GM10266 (cell line): ENCODE measurements at regions not wholly inside any gene's neighbourhood (a gene's known extent, or its start where the extent isn't known, plus 50 kb on each side); places are given as distances from the start of the nearest gene placed in this dataset.

Source experiments
- DNase-seq: peaks from one replicate; pipeline ENCODE4 v3.0.0; 2012; ENCODE audit errors: extremely low spot score
- CTCF ChIP-seq: IDR thresholded peaks from 2 replicates; pipeline ENCODE4 v1.5.1; 2012; ENCODE audit warnings: mild to moderate bottlenecking, low read depth; ENCODE audit not compliant: control insufficient read depth, insufficient read depth; ENCODE audit errors: missing control alignments

DNA sequence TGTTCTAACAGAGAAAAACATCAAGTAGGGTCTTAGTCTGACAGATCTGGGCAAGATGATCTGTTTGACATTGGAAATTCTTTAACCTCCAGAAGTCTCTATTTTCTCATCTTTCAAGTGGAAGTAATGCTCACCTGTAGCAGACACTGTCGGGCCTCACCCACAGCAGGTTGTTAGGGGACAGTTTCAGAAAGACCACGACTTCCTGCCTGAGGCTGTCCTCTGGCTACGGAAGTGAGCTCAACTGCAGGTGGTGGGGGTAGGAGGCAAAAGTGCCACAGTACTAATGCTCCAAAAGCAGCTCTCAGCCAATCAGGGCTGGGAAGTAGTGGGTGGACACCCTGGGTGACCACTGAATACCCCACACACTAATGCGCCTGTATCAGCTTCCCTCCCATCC is 111.4 kb upstream of the TOPAZ1 start:
- no peak for TF ChIP-seq CTCF
- DNase-seq: no peak

GRCh38 chr3:44132061-44132460 is 109.6 kb upstream of the TOPAZ1 start:
- TF ChIP-seq CTCF: no peak

DNA sequence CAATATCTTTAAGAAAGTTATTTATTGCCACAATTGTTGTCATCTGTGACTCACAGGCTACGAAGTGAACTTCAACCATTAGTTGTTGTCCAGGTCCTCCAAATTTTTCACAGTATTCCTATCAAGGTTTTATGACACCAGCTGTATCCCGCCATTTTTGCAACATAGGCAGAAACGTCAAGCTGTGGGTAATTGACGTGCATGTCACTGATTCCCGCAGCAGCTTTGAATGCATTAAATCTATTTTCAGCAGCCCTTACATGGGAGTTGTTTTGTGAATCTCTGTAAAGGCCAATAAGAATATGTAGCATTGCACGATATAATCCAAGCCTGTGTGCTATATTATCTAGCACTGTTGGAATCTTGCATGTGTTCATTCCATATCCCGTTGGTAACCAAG is 109.1 kb upstream of the TOPAZ1 start:
- no peak for TF ChIP-seq CTCF
- no peak for DNase-seq

More at GRCh38 chr3:44132061-44132460, 109.6 kb upstream of the TOPAZ1 start:
- no peak for DNase-seq

- no peak for DNase-seq
- TF ChIP-seq CTCF: no peak
Measured at GRCh38 chr3:44136421-44136820, 105.3 kb upstream of the TOPAZ1 start.

DNA sequence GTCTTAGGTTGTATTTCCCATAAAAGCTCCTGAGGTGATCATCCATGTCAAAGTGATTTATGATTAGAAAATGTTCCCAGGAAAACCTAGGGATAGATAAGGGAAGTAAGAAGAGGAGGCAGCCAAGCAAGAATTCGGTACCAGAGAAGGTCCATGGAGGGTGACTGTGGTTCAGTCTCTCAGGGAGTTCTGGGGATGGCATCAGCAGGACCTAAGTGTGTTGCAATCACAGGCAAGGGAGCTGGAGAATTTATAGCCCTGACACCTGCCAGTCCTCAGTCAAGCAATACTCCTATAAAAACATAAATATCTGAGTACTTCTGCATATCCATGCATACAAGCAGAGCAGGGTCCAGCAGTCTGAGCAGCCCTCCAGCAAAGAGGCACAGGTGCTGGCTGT is 95.6 kb upstream of the TOPAZ1 start:
- DNase-seq: no peak
- TF ChIP-seq CTCF: no peak

DNA sequence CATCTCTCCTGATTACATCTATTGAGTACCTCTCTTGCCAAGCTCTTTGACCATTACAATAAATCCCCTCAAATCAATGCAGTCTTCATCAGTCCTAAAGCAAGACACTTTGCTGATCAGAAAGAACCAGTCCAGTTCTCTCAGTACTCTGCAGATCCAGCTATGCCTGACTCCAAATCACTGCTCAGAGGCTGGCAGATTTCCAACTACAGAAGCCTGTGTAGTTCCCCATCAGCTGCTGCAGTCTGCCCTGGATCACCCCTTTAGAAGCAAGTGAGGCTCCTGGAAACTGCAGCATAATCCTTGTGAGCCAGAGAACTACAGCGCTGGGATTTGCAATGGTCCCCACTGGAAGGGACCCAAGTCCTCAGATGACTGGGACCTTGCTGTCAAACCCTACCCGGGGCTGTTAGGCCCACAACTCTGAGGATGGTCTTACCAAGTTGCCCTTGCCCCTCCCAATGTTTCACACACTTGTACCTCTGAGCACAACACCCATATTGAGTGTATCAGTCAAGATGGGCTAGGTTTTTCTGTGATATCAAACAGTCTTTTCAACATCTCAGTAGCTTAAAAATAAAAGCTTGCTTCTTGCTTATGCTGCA is 81.9 kb upstream of the TOPAZ1 start:
- DNase-seq: no peak
- TF ChIP-seq CTCF: no peak

- no peak for DNase-seq
- TF ChIP-seq CTCF: no peak
Measured at GRCh38 chr3:44160818-44161217, 80.9 kb upstream of the TOPAZ1 start.
